HCT116 (cell line): ENCODE measurements at regions not wholly inside any gene's neighbourhood (a gene's known extent, or its start where the extent isn't known, plus 50 kb on each side); places are given as distances from the start of the nearest gene placed in this dataset.

Source experiments
- ATAC-seq: fragments of 200-7000 bp; cut with Tn5 transposase; 2 replicates; pipeline ENCODE4 v1.9.1; 2020; ENCODE audit warnings: mild to moderate bottlenecking, moderate library complexity
- BruUV-seq: library from RNA; stranded (reverse); fragments of 400-500 nt; replicated peaks from 2 replicates; lab custom pipeline; 2021; lab: Mats Ljungman, UMichigan
- CTCF ChIA-PET: fragments of 300-600 bp; sonication (Branson Sonifier 250); formaldehyde crosslinking; loops from one replicate; lab custom pipeline; 2021; ENCODE audit warnings: antibody characterized with exemption; lab: Charles Lee
- POLR2A ChIA-PET: fragments of 300-600, 350-600 bp; sonication (Branson Sonifier 250); formaldehyde crosslinking; loops from one replicate; lab custom pipeline; 2021; ENCODE audit warnings: antibody characterized with exemption; lab: Charles Lee
- RAD21 ChIA-PET, 2 experiments: fragments of 300-600 bp; sonication (Branson Sonifier 250); formaldehyde crosslinking; loops; one replicate each; lab custom pipeline; 2023; ENCODE audit warnings: low total read pairs in 2 of 2; ENCODE audit not compliant: uncharacterized antibody in 2 of 2, unreplicated experiment in 2 of 2, low non-redundant PET in 1 of 2; lab: Charles Lee
- DNase-seq: peaks from one replicate; pipeline ENCODE4 v3.0.0-alpha.2; 2010; ENCODE audit warnings: low read depth, low spot score
- H2AFZ ChIP-seq: fragments of 200-600 bp; shearing (Covaris generic), sonication (generic); 2 replicates; pipeline ENCODE4 v1.6.1; 2017; ENCODE audit warnings: low read depth, mixed run types, mixed read lengths, antibody characterized with exemption, low read length; ENCODE audit not compliant: poor library complexity, severe bottlenecking
- H3K27ac ChIP-seq: 2 replicates; pipeline ENCODE4 v1.5.1; 2012; ENCODE audit warnings: low read depth, low read length
- H3K27me3 ChIP-seq: fragments of 200-600 bp; sonication (generic); 2 replicates; pipeline ENCODE4 v1.6.1; 2016; ENCODE audit warnings: mixed run types, low read length, mixed read lengths; ENCODE audit not compliant: insufficient read depth
- H3K36me3 ChIP-seq, 2 experiments: fragments of 200-500 bp in 1 of 2; fragments of 200-600 bp in 1 of 2; sonication (Bioruptor generic) in 1 of 2; sonication (generic) in 1 of 2; 2 replicates each; pipeline versions ENCODE4 v1.5.1 to v1.6.1; 2014 to 2016; ENCODE audit warnings: low read length in 2 of 2, inconsistent platforms in 1 of 2, mixed read lengths in 1 of 2, mixed run types in 1 of 2; ENCODE audit not compliant: insufficient read depth in 2 of 2, control insufficient read depth in 1 of 2
- H3K4me1 ChIP-seq, 2 experiments: fragments of 200-600 bp in 1 of 2; sonication (generic) in 1 of 2; 2 replicates each; pipeline versions ENCODE4 v1.5.1 to v1.6.1; 2012 to 2017; ENCODE audit warnings: low read length in 2 of 2, inconsistent platforms in 1 of 2, mild to moderate bottlenecking in 1 of 2, mixed read lengths in 1 of 2, mixed run types in 1 of 2, moderate library complexity in 1 of 2; ENCODE audit not compliant: insufficient read depth in 2 of 2, control insufficient read depth in 1 of 2
- H3K4me2 ChIP-seq: fragments of 200-600 bp; sonication (generic); 2 replicates; pipeline ENCODE4 v1.6.1; 2017; ENCODE audit warnings: mixed run types, low read length, mixed read lengths
- H3K4me3 ChIP-seq, 2 experiments: fragments of 200-600 bp in 1 of 2; sonication (generic) in 1 of 2; replicated peaks in 1 of 2; 2 replicates each; pipeline ENCODE4 v1.5.1; 2011 to 2016; ENCODE audit warnings: low read length in 2 of 2, control low read depth in 1 of 2, low read depth in 1 of 2, mild to moderate bottlenecking in 1 of 2, mixed read lengths in 1 of 2, mixed run types in 1 of 2
- H3K79me2 ChIP-seq: fragments of 200-600 bp; sonication (generic); 2 replicates; pipeline ENCODE4 v1.6.1; 2017; ENCODE audit warnings: mild to moderate bottlenecking, mixed run types, low read length, moderate library complexity, mixed read lengths; ENCODE audit not compliant: insufficient read depth
- H3K9ac ChIP-seq: fragments of 200-600 bp; sonication (generic); 2 replicates; pipeline ENCODE4 v1.6.1; 2016; ENCODE audit warnings: low read length, mixed read lengths
- H3K9me2 ChIP-seq: fragments of 200-600 bp; sonication (generic), shearing (Covaris generic); 2 replicates; pipeline ENCODE4 v1.6.1; 2017; ENCODE audit warnings: mixed run types, mild to moderate bottlenecking, moderate library complexity; ENCODE audit not compliant: insufficient read depth
- H3K9me3 ChIP-seq, 2 experiments: fragments of 200-500 bp in 1 of 2; fragments of 200-600 bp in 1 of 2; sonication (Bioruptor generic) in 1 of 2; sonication (generic) in 1 of 2; 2 replicates each; pipeline ENCODE4 v1.6.1; 2014 to 2017; ENCODE audit warnings: low read length in 2 of 2, mixed read lengths in 2 of 2, inconsistent platforms in 1 of 2, low read depth in 1 of 2, mild to moderate bottlenecking in 1 of 2, mixed run types in 1 of 2, moderate library complexity in 1 of 2; ENCODE audit not compliant: control insufficient read depth in 1 of 2, insufficient read depth in 1 of 2
- H4K20me1 ChIP-seq: fragments of 200-600 bp; sonication (generic), shearing (Covaris generic); 2 replicates; pipeline ENCODE4 v1.6.1; 2017; ENCODE audit warnings: mixed run types, mild to moderate bottlenecking, moderate library complexity; ENCODE audit not compliant: insufficient read depth
- CBX3 ChIP-seq: IDR thresholded peaks from 2 replicates; pipeline ENCODE4 v1.6.1; 2012; ENCODE audit warnings: low read depth
- CTCF ChIP-seq, 3 experiments: fragments of 200-600 bp in 1 of 3; sonication (generic) in 1 of 3; IDR thresholded peaks in 2 of 3; conservative IDR thresholded peaks in 1 of 3; 2 replicates each; pipeline ENCODE4 v1.5.1; 2012 to 2017; ENCODE audit warnings: low read depth in 2 of 3, low read length in 2 of 3, antibody characterized with exemption in 1 of 3, borderline replicate concordance in 1 of 3, control low read depth in 1 of 3, mild to moderate bottlenecking in 1 of 3, mixed read lengths in 1 of 3, mixed run types in 1 of 3, moderate library complexity in 1 of 3; ENCODE audit not compliant: insufficient read depth in 1 of 3
- EGR1 ChIP-seq: IDR thresholded peaks from 2 replicates; pipeline ENCODE4 v1.6.1; 2012; ENCODE audit warnings: low read depth
- ELF1 ChIP-seq: IDR thresholded peaks from 2 replicates; pipeline ENCODE4 v1.6.1; 2012; ENCODE audit warnings: low read depth, borderline replicate concordance
- EZH2 ChIP-seq: fragments of 200-600 bp; sonication (generic); IDR thresholded peaks from 2 replicates; pipeline ENCODE4 v1.6.1; 2017; ENCODE audit warnings: antibody characterized with exemption, mixed run types
- FOSL1 ChIP-seq: IDR thresholded peaks from 2 replicates; pipeline ENCODE4 v1.6.1; 2012; ENCODE audit warnings: low read depth
- POLR2A ChIP-seq: IDR thresholded peaks from 2 replicates; pipeline ENCODE4 v1.7.0; 2011; ENCODE audit warnings: borderline replicate concordance; ENCODE audit not compliant: insufficient read depth, insufficient read length; ENCODE audit errors: extremely low read depth
- POLR2AphosphoS5 ChIP-seq: IDR thresholded peaks from 2 replicates; pipeline ENCODE4 v1.6.1; 2011; ENCODE audit warnings: mild to moderate bottlenecking, low read depth, low read length, moderate library complexity
- RAD21 ChIP-seq: IDR thresholded peaks from 2 replicates; pipeline ENCODE4 v1.6.1; 2012; ENCODE audit warnings: low read depth, mild to moderate bottlenecking
- REST ChIP-seq: IDR thresholded peaks from 2 replicates; pipeline ENCODE4 v1.6.1; 2012; ENCODE audit warnings: low read depth
- SRF ChIP-seq: IDR thresholded peaks from 2 replicates; pipeline ENCODE4 v1.6.1; 2012; ENCODE audit warnings: low read depth
- TCF7L2 ChIP-seq: IDR thresholded peaks from 2 replicates; pipeline ENCODE4 v1.7.0; 2011; ENCODE audit warnings: borderline replicate concordance, inconsistent platforms; ENCODE audit not compliant: insufficient read depth, insufficient read length; ENCODE audit errors: extremely low read depth
- ZBTB33 ChIP-seq: IDR thresholded peaks from 2 replicates; pipeline ENCODE4 v1.6.1; 2011; ENCODE audit warnings: mild to moderate bottlenecking, low read length, moderate library complexity; ENCODE audit not compliant: insufficient replicate concordance; ENCODE audit errors: extremely low read depth
- ZFX ChIP-seq: fragments of 450-650 bp; IDR thresholded peaks from 2 replicates; pipeline ENCODE4 v1.6.1; 2017
- intact Hi-C: fragments of 100-400 bp; cut with micrococcal nuclease; formaldehyde crosslinking; loops from 2 replicates; pipeline ENCODE4 v1.10.0; 2022

- no TSS peak for BruUV-seq
- Histone ChIP-seq H3K79me2 (no peaks in the 10 kb centered on the region), H2AFZ (no peak overlapping the region), H4K20me1 (no peaks in the 10 kb centered on the region; the same call in 1 of the 2 replicates), H3K4me3 (no peak overlapping the region), H3K4me1 (no peaks in the 10 kb centered on the region), H3K36me3 (no peaks in the 10 kb centered on the region), H3K9ac (no peak overlapping the region), H3K9me2 (no peaks in the 10 kb centered on the region), H3K27ac (no peak overlapping the region), H3K4me2 (no peak overlapping the region), H3K27me3 (no peaks in the 10 kb centered on the region), H3K9me3 (peaks cover 0 to 32% of the 10 kb centered on the region in 2 experiments; a peak in 3 of 4 replicates)
- no peak for ATAC-seq
- intact Hi-C loops: no loop called here
- ChIA-PET RAD21 (no interaction called here), CTCF (no interaction called here), POLR2A (no interaction called here)
- TF ChIP-seq CBX3 (no peak), SRF (no peak), ZBTB33 (no peak), ZFX (no peak), EGR1 (no peak), FOSL1 (no peak), EZH2 (no peak)
- no peak for DNase-seq
These were observed 1448.9 kb upstream of the CDH6 start for GRCh38 chr5:29744618-29745017.

- Histone ChIP-seq H3K27me3 (no peaks in the 10 kb centered on the region), H2AFZ (no peak overlapping the region), H3K4me3 (no peak overlapping the region), H3K4me1 (no peaks in the 10 kb centered on the region), H3K9ac (no peak overlapping the region), H3K9me3 (peaks cover 10 to 23% of the 10 kb centered on the region in 2 experiments; a peak in 3 of 4 replicates), H3K36me3 (no peaks in the 10 kb centered on the region), H4K20me1 (no peaks in the 10 kb centered on the region; the same call in 1 of the 2 replicates), H3K27ac (no peak overlapping the region), H3K79me2 (no peaks in the 10 kb centered on the region), H3K4me2 (no peak overlapping the region), H3K9me2 (no peaks in the 10 kb centered on the region)
- intact Hi-C loops: no loop called here
- no peak for ATAC-seq
- no peak for DNase-seq
- CTCF ChIA-PET: no interaction called here
- POLR2A ChIA-PET: no interaction called here
- RAD21 ChIA-PET: no interaction called here
- no TSS peak for BruUV-seq
- no peak for TF ChIP-seq ELF1
- TF ChIP-seq RAD21: no peak
- TF ChIP-seq CBX3: no peak
- TF ChIP-seq POLR2A: no peak
- no peak for TF ChIP-seq SRF
- no peak for TF ChIP-seq REST
- TF ChIP-seq TCF7L2: no peak
- no peak for TF ChIP-seq CTCF (IDR thresholded peaks at IDR 0.05 in 2 of 3, conservative IDR thresholded peaks at IDR 0.05 in 1 of 3; ENCODE audit: borderline replicate concordance in 1 of 3, insufficient read depth in 1 of 3, low read depth in 2 of 3, low read length in 2 of 3)
- no peak for TF ChIP-seq POLR2AphosphoS5
These were observed 1472.5 kb upstream of the CDH6 start for GRCh38 chr5:29720954-29721353.
